CD8-positive, alpha-beta memory T cell (primary cell): ENCODE measurements at regions not wholly inside any gene's neighbourhood (a gene's known extent, or its start where the extent isn't known, plus 50 kb on each side); places are given as distances from the start of the nearest gene placed in this dataset.

Experiments
- CTCF ChIA-PET: fragments of 350-600 bp; sonication (Branson Sonifier 250); formaldehyde crosslinking; loops from one replicate; lab custom pipeline; 2021; ENCODE audit warnings: antibody characterized with exemption; lab: Charles Lee
- POLR2A ChIA-PET: fragments of 350-600 bp; sonication (Branson Sonifier 250); formaldehyde crosslinking; loops from one replicate; lab custom pipeline; 2021; ENCODE audit warnings: antibody characterized with exemption; lab: Charles Lee
- DNase-seq, 5 donors: peaks; one replicate each; pipeline versions ENCODE4 v3.0.0 to v3.0.0-alpha.2; 2020 to 2022; ENCODE audit warnings: mixed read lengths in 1 of 5
- H3K27ac ChIP-seq: one replicate; pipeline ENCODE4 v1.7.0; 2013; ENCODE audit warnings: low read depth, mild to moderate bottlenecking, low read length, moderate library complexity
- H3K27me3 ChIP-seq: 2 replicates; pipeline ENCODE4 v1.7.0; 2013; ENCODE audit warnings: low read length, mild to moderate bottlenecking; ENCODE audit not compliant: insufficient read depth, poor library complexity, severe bottlenecking
- H3K36me3 ChIP-seq: 2 replicates; pipeline ENCODE4 v1.7.0; 2013; ENCODE audit warnings: mild to moderate bottlenecking, low read length, moderate library complexity; ENCODE audit not compliant: insufficient read depth
- H3K4me1 ChIP-seq: 2 replicates; pipeline ENCODE4 v1.7.0; 2013; ENCODE audit warnings: mild to moderate bottlenecking, low read length, moderate library complexity; ENCODE audit not compliant: insufficient read depth
- H3K4me3 ChIP-seq: 2 replicates; pipeline ENCODE4 v1.7.0; 2013; ENCODE audit warnings: mild to moderate bottlenecking, low read length
- H3K9me3 ChIP-seq: 2 replicates; pipeline ENCODE4 v1.7.0; 2013; ENCODE audit warnings: mild to moderate bottlenecking, low read length
- H3K27ac Mint-ChIP-seq, 8 donors: one replicate each; pipeline ENCODE4 v1.8.0; 2020 to 2021; ENCODE audit warnings: mixed read lengths in 8 of 8, mild to moderate bottlenecking in 6 of 8, inconsistent platforms in 3 of 8, moderate library complexity in 3 of 8
- H3K27me3 Mint-ChIP-seq, 2 donors: one replicate each; pipeline ENCODE4 v1.8.0; 2020 to 2021; ENCODE audit warnings: mixed read lengths in 2 of 2, mild to moderate bottlenecking in 1 of 2, moderate library complexity in 1 of 2
- H3K36me3 Mint-ChIP-seq, 3 donors: one replicate each; pipeline ENCODE4 v1.8.0; 2020 to 2021; ENCODE audit warnings: mixed read lengths in 3 of 3, inconsistent platforms in 1 of 3, mild to moderate bottlenecking in 1 of 3
- H3K4me1 Mint-ChIP-seq, 3 donors: one replicate each; pipeline ENCODE4 v1.8.0; 2020 to 2021; ENCODE audit warnings: mixed read lengths in 3 of 3, inconsistent platforms in 1 of 3, mild to moderate bottlenecking in 1 of 3
- H3K4me3 Mint-ChIP-seq, 7 donors: one replicate each; pipeline ENCODE4 v1.8.0; 2020 to 2021; ENCODE audit warnings: mixed read lengths in 7 of 7, mild to moderate bottlenecking in 6 of 7, moderate library complexity in 4 of 7, inconsistent platforms in 2 of 7
- H3K9me3 Mint-ChIP-seq, 5 donors: one replicate each; pipeline ENCODE4 v1.8.0; 2020 to 2022; ENCODE audit warnings: mixed read lengths in 5 of 5, mild to moderate bottlenecking in 3 of 5, moderate library complexity in 2 of 5, inconsistent platforms in 1 of 5

DNA sequence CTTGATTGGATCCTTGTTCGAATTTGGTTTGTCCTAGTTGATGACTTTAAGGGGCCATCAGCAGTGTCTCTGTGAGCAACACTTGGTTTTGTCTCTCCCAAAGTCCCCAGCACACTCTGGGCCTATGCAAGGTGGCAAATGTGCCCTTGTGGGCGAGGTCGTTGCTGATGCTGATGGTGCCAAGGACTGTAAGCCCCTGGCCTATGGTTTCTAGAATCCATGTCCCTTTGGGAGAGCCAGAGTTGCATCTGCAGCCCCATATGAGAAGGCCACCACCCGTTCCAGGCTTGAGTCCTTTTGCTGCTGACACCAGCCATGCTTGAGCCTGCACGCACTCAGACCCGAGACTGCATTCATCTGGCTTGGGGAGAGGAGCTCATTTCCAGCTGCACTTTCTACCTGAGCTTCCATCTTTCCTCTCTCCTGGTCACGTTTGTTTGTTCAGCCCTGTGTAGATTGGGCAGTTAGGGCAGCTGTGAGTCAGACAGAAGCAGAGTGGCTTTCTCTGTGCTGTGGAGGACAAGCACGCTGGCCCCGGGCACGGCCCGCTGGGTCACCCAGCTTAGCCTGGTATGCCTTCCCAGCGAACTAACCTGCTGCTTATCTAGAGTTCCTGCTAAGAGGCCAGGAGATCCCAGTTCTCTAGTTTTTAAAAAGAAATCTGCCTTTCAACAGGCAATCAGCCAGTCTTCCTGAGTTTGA, 52.1 kb upstream of the CSF3R start:
- Histone ChIP-seq H3K4me1 (no peaks in the 10 kb centered on the region), H3K36me3 (no peaks in the 10 kb centered on the region), H3K27ac (no peak overlapping the region), H3K4me3 (no peak overlapping the region), H3K27me3 (no peaks in the 10 kb centered on the region), H3K9me3 (no peaks in the 10 kb centered on the region)
- ChIA-PET CTCF (interaction anchor here (1.4 kb wide), 1 partner anchor 19 kb away, joined by 4 read pairs; no protein-coding TSS in a partner anchor), POLR2A (no interaction called here)
- no peak for DNase-seq
- no peaks in the 10 kb centered on the region for H3K36me3 Mint-ChIP-seq
- H3K4me3 Mint-ChIP-seq, result no peak overlapping the region
- peaks cover 0 to 3% (median 0%) of the 10 kb centered on the region in 5 donors for H3K9me3 Mint-ChIP-seq
- peaks cover 12 to 46% of the 10 kb centered on the region in 2 donors for H3K27me3 Mint-ChIP-seq
- H3K4me1 Mint-ChIP-seq, result no peaks in the 10 kb centered on the region
- H3K27ac Mint-ChIP-seq, result no peak overlapping the region

DNA sequence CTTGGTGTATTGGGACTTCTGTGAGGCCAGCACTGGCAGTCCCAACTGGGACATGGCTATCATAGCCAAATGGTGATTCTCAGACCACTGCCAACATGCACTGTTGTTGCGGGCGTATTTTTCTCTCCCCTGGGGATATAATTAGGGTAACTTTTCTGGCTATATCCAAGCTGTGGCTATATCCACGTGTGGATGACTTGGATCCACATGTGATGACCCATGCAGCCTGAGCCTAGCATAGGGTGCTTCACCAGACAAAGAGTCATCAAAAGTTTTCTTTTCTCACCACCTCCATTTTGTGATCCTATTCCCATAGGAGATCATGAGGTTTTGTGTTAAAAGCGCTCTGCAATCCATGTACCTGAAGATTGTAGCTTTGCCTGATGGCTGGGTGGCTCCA, 51.2 kb upstream of the CSF3R start:
- Mint-ChIP-seq H3K9me3 (peaks cover 0 to 3% (median 0%) of the 10 kb centered on the region in 5 donors), H3K36me3 (no peaks in the 10 kb centered on the region), H3K4me1 (no peaks in the 10 kb centered on the region), H3K27ac (no peak overlapping the region), H3K4me3 (no peak overlapping the region), H3K27me3 (peaks cover 12 to 40% of the 10 kb centered on the region in 2 donors)
- Histone ChIP-seq H3K4me1 (no peaks in the 10 kb centered on the region), H3K27me3 (no peaks in the 10 kb centered on the region), H3K36me3 (no peaks in the 10 kb centered on the region), H3K27ac (no peak overlapping the region), H3K4me3 (no peak overlapping the region), H3K9me3 (no peaks in the 10 kb centered on the region)
- DNase-seq, result no peak
- ChIA-PET CTCF (interaction anchor here (1.4 kb wide), 1 partner anchor 18 kb away, joined by 4 read pairs; no protein-coding TSS in a partner anchor), POLR2A (no interaction called here)

- H3K27me3 Mint-ChIP-seq, result peaks cover 12 to 37% of the 10 kb centered on the region in 2 donors
- H3K4me1 ChIP-seq, result no peaks in the 10 kb centered on the region
- no peaks in the 10 kb centered on the region for H3K4me1 Mint-ChIP-seq
- H3K27ac ChIP-seq, result no peak overlapping the region
- ChIA-PET POLR2A (no interaction called here), CTCF (no interaction called here)
- DNase-seq, result no peak
- H3K27me3 ChIP-seq, result no peaks in the 10 kb centered on the region
- peaks cover 0 to 3% (median 0%) of the 10 kb centered on the region in 5 donors for H3K9me3 Mint-ChIP-seq
- no peaks in the 10 kb centered on the region for H3K36me3 Mint-ChIP-seq
- no peak overlapping the region for H3K4me3 Mint-ChIP-seq
- no peaks in the 10 kb centered on the region for H3K36me3 ChIP-seq
- no peaks in the 10 kb centered on the region for H3K9me3 ChIP-seq
- no peak overlapping the region for H3K4me3 ChIP-seq
- no peak overlapping the region for H3K27ac Mint-ChIP-seq
Observed at GRCh38 chr1:36532810-36533401, 50.2 kb upstream of the CSF3R start.
